K562 (cell line): ENCODE measurements at regions not wholly inside any gene's neighbourhood (a gene's known extent, or its start where the extent isn't known, plus 50 kb on each side); places are given as distances from the start of the nearest gene placed in this dataset.

ENCODE experiments used
- JUNB ChIP-seq: fragments of 450-650 bp; formaldehyde crosslinking; conservative IDR thresholded peaks from 2 replicates; pipeline ENCODE4 v1.4.0; 2020; ENCODE audit warnings: mild to moderate bottlenecking
- ZFX ChIP-seq: sonication (generic); formaldehyde crosslinking; IDR thresholded peaks from 2 replicates; pipeline ENCODE4 v1.8.0; 2022; ENCODE audit warnings: mild to moderate bottlenecking, missing genetic modification reagents, moderate library complexity
- ZNF24 ChIP-seq: fragments of 450-650 bp; IDR thresholded peaks from 2 replicates; pipeline ENCODE4 v1.6.1; 2016

GRCh38 chr9:75456698-75457097 is 368.4 kb downstream of the OSTF1 start:
- TF ChIP-seq JUNB (CRISPR knock-in tag) (no peak), ZFX (CRISPR knock-in tag) (no peak), ZNF24 (no peak)
